Astrocyte (in vitro differentiated cells and primary cell): ENCODE measurements at regions not wholly inside any gene's neighbourhood (a gene's known extent, or its start where the extent isn't known, plus 50 kb on each side); places are given as distances from the start of the nearest gene placed in this dataset.
A peak's percentile ranks its signal among the peaks of the same experiment; 100 is the strongest.

Experiments used
- DNase-seq: peaks from one replicate; pipeline ENCODE4 v3.0.0-alpha.2; 2010; ENCODE audit warnings: low read depth
- FAIRE-seq: peaks from 2 replicates; lab custom pipeline; 2011; peaks lifted over from hg19 to GRCh38; lab: Jason Lieb, UNC
- H2AFZ ChIP-seq: 2 replicates; pipeline ENCODE4 v1.6.0; 2012; ENCODE audit warnings: low read depth, low read length, inconsistent platforms
- H3K27ac ChIP-seq: 2 replicates; pipeline ENCODE4 v1.5.1; 2011; ENCODE audit warnings: low read depth, low read length, inconsistent platforms
- H3K27me3 ChIP-seq: 2 replicates; pipeline ENCODE4 v1.6.0; 2011; ENCODE audit warnings: low read length, inconsistent platforms; ENCODE audit not compliant: insufficient read depth
- H3K36me3 ChIP-seq: 2 replicates; pipeline ENCODE4 v1.5.1; 2011; ENCODE audit warnings: low read length, inconsistent platforms; ENCODE audit not compliant: insufficient read depth
- H3K4me1 ChIP-seq: 2 replicates; pipeline ENCODE4 v1.5.1; 2011; ENCODE audit warnings: low read length, inconsistent platforms; ENCODE audit not compliant: insufficient read depth
- H3K4me2 ChIP-seq: 2 replicates; pipeline ENCODE4 v1.6.0; 2012; ENCODE audit warnings: low read length, inconsistent platforms
- H3K4me3 ChIP-seq: 2 replicates; pipeline ENCODE4 v1.5.1; 2011; ENCODE audit warnings: low read depth, mild to moderate bottlenecking, low read length, inconsistent platforms; ENCODE audit not compliant: insufficient read depth
- H3K79me2 ChIP-seq: 2 replicates; pipeline ENCODE4 v1.6.0; 2012; ENCODE audit warnings: mild to moderate bottlenecking, low read length, inconsistent platforms; ENCODE audit not compliant: insufficient read depth
- H3K9ac ChIP-seq: 2 replicates; pipeline ENCODE4 v1.6.0; 2012; ENCODE audit warnings: mild to moderate bottlenecking, low read length, inconsistent platforms
- H3K9me3 ChIP-seq: 2 replicates; pipeline ENCODE4 v1.5.1; 2012; ENCODE audit warnings: low read depth, mild to moderate bottlenecking, low read length, inconsistent platforms; ENCODE audit not compliant: insufficient read depth
- H4K20me1 ChIP-seq: 2 replicates; pipeline ENCODE4 v1.6.0; 2012; ENCODE audit warnings: low read length, inconsistent platforms; ENCODE audit not compliant: insufficient read depth
- H3K27ac Mint-ChIP-seq: one replicate; pipeline ENCODE4 v1.8.0; 2021; ENCODE audit warnings: mild to moderate bottlenecking, mixed read lengths; ENCODE audit not compliant: unreplicated experiment
- H3K27me3 Mint-ChIP-seq: one replicate; pipeline ENCODE4 v1.8.0; 2021; ENCODE audit warnings: low read depth, mixed read lengths; ENCODE audit not compliant: unreplicated experiment
- H3K36me3 Mint-ChIP-seq: one replicate; pipeline ENCODE4 v1.8.0; 2021; ENCODE audit warnings: low read depth, mixed read lengths; ENCODE audit not compliant: unreplicated experiment
- H3K4me1 Mint-ChIP-seq: one replicate; pipeline ENCODE4 v1.8.0; 2021; ENCODE audit warnings: low read depth, mixed read lengths; ENCODE audit not compliant: unreplicated experiment
- H3K4me3 Mint-ChIP-seq: one replicate; pipeline ENCODE4 v1.8.0; 2021; ENCODE audit warnings: mild to moderate bottlenecking, moderate library complexity, mixed read lengths; ENCODE audit not compliant: unreplicated experiment
- H3K9me3 Mint-ChIP-seq: one replicate; pipeline ENCODE4 v1.8.0; 2021; ENCODE audit warnings: mild to moderate bottlenecking, mixed read lengths; ENCODE audit not compliant: unreplicated experiment
- CTCF ChIP-seq: IDR thresholded peaks from 2 replicates; pipeline ENCODE4 v1.5.1; 2011; ENCODE audit warnings: low read depth, mild to moderate bottlenecking, inconsistent platforms, low read length, moderate library complexity; ENCODE audit not compliant: insufficient read depth
- EZH2 ChIP-seq: IDR thresholded peaks from 2 replicates; pipeline ENCODE4 v1.6.1; 2012; ENCODE audit warnings: mild to moderate bottlenecking, low read length, inconsistent platforms; ENCODE audit not compliant: insufficient read depth

DNA sequence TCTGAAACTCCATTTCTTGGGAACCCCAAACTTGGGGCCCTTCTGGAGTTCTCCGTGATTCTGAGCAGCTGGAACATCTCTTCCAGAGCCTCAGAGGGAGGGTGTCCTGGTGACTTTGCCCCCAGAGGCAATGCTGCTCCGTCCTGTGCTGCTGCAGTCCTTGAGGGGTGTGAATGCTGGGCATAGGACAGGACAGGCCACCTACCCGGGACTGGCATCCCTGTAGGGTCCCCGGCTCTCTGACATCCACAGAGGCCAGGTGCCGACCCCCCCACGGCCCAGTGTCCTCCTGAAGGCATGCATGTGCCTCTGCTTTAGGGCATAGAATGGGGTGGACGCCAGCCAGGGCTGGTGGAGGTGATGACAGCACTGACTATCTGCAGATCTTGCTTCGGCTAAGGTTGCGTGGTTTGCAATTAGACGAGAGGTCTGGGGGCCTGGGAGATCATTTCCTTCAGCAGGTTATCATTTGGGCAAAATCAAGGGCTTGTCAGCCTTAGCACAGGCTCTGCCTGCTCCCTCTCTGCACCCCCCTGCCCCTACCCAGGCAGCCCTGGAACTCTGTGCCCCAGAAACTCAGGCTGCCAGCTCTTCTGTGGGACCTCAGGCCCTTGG is 136.9 kb upstream of the GPR26 start:
- no peaks in the 10 kb centered on the region for H3K9me3 ChIP-seq
- no peaks in the 10 kb centered on the region for H3K36me3 Mint-ChIP-seq
- H3K27me3 Mint-ChIP-seq: peaks cover 16% of the 10 kb centered on the region
- H3K4me2 ChIP-seq: no peak overlapping the region
- H4K20me1 ChIP-seq: no peaks in the 10 kb centered on the region
- no peaks in the 10 kb centered on the region for H3K79me2 ChIP-seq
- no peaks in the 10 kb centered on the region for H3K27me3 ChIP-seq
- no peak overlapping the region for H3K9ac ChIP-seq
- FAIRE-seq (no peak), DNase-seq (no peak)
- no peak overlapping the region for H3K27ac ChIP-seq
- peaks cover 2% of the 10 kb centered on the region for H3K9me3 Mint-ChIP-seq
- H3K4me1 Mint-ChIP-seq: peaks cover 6% of the 10 kb centered on the region
- no peaks in the 10 kb centered on the region for H3K36me3 ChIP-seq
- peak overlapping the region; percentile 50 for H3K27ac Mint-ChIP-seq
- H2AFZ ChIP-seq: no peak overlapping the region
- H3K4me1 ChIP-seq: no peaks in the 10 kb centered on the region
- no peak for TF ChIP-seq CTCF
- TF ChIP-seq EZH2: no peak
- H3K4me3 Mint-ChIP-seq: no peak overlapping the region
- H3K4me3 ChIP-seq: no peak overlapping the region

DNA sequence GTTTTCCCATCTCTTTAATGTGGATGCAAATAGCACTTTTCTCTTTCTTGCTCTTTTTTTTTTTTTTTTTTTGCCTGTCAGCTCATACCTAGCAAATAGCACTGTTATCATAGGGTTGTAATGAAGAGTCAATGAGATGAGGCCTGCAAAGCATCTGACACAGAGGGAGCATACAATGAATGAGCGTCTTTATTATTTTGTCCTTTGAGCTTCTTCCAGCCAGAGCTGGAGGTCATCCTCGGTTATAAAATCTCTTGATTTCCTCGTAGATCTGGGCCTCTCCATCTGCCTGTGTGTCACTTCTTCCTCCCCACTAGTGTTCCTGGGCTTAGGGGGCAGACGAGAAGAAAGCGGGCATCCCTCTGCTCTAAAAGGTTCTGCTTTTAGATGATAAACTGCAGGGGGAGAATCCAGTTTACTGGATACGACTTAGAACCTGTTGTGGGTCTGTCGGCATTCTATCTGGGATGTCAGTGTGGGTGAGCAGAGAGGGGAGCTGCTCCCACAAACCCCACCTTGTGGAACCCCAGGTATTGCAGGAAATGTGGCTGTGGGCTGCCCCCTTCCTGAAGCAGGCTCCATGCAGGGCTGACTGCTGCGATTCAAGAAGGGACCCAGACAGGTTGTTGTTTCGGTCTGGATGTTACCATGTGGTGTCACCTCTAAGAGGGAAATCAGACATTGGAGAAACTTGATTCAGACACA is 135.8 kb upstream of the GPR26 start:
- no peaks in the 10 kb centered on the region for H3K9me3 ChIP-seq
- H3K4me2 ChIP-seq: no peak overlapping the region
- Mint-ChIP-seq H3K4me1 (peaks cover 6% of the 10 kb centered on the region), H3K4me3 (no peak overlapping the region), H3K27me3 (peaks cover 16% of the 10 kb centered on the region), H3K27ac (no peak overlapping the region), H3K36me3 (no peaks in the 10 kb centered on the region), H3K9me3 (peaks cover 2% of the 10 kb centered on the region)
- no peaks in the 10 kb centered on the region for H3K79me2 ChIP-seq
- FAIRE-seq (no peak), DNase-seq (no peak)
- H3K27ac ChIP-seq: no peak overlapping the region
- H3K4me1 ChIP-seq: no peaks in the 10 kb centered on the region
- no peaks in the 10 kb centered on the region for H3K36me3 ChIP-seq
- H3K9ac ChIP-seq: no peak overlapping the region
- H3K27me3 ChIP-seq: no peaks in the 10 kb centered on the region
- no peak overlapping the region for H2AFZ ChIP-seq
- TF ChIP-seq CTCF: no peak
- no peak for TF ChIP-seq EZH2
- H4K20me1 ChIP-seq: no peaks in the 10 kb centered on the region
- H3K4me3 ChIP-seq: no peak overlapping the region

DNA sequence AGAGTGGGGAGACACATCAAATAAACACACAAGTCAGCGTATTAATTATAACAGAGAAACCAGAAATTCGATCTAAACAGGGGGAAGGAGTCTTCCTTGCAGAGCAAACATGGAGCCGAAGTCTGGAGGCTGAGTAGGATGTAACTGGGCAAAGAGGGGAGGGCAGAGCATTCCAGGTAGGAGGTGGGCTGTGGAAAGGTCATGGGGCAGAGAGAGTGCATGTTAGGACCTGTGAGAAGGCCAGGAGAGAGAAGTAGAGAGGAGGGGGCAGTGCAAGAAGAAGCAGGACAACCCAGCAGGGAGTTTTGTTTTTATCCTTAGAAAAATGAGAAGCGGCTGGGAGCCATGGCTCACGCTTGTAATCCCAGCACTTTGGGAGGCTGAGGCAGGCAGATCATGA is 130.8 kb upstream of the GPR26 start:
- H3K27ac ChIP-seq: no peak overlapping the region
- Mint-ChIP-seq H3K27ac (no peak overlapping the region), H3K9me3 (peaks cover 4% of the 10 kb centered on the region), H3K36me3 (no peaks in the 10 kb centered on the region), H3K4me3 (no peak overlapping the region), H3K4me1 (peaks cover 4% of the 10 kb centered on the region), H3K27me3 (no peaks in the 10 kb centered on the region)
- H3K4me1 ChIP-seq: no peaks in the 10 kb centered on the region
- H3K9ac ChIP-seq: no peak overlapping the region
- FAIRE-seq (no peak), DNase-seq (no peak)
- H3K4me3 ChIP-seq: no peak overlapping the region
- no peaks in the 10 kb centered on the region for H3K27me3 ChIP-seq
- no peaks in the 10 kb centered on the region for H3K9me3 ChIP-seq
- no peaks in the 10 kb centered on the region for H3K79me2 ChIP-seq
- no peak for TF ChIP-seq EZH2
- TF ChIP-seq CTCF: no peak
- no peaks in the 10 kb centered on the region for H3K36me3 ChIP-seq
- H4K20me1 ChIP-seq: no peaks in the 10 kb centered on the region
- H3K4me2 ChIP-seq: no peak overlapping the region
- H2AFZ ChIP-seq: no peak overlapping the region
